A549 (cell line): ENCODE measurements at regions not wholly inside any gene's neighbourhood (a gene's known extent, or its start where the extent isn't known, plus 50 kb on each side); places are given as distances from the start of the nearest gene placed in this dataset.
A peak's percentile ranks its signal among the peaks of the same experiment; 100 is the strongest.

Experiments used
- ATAC-seq, 2 experiments: fragments of 200-7000 bp in 1 of 2; fragments of >200 bp in 1 of 2; cut with Nextera tagmentation in 1 of 2; cut with Tn5 transposase in 1 of 2; 3 replicates each; pipeline versions ENCODE4 v1.8.0 to v1.9.1; 2018 to 2020; ENCODE audit warnings: mild to moderate bottlenecking in 1 of 2, moderate library complexity in 1 of 2
- CTCF ChIA-PET: fragments of 300-600 bp; sonication (Branson Sonifier 250); formaldehyde crosslinking; extraction: SDS; loops from one replicate; lab custom pipeline; 2021; ENCODE audit warnings: antibody characterized with exemption, inconsistent platforms; lab: Yijun Ruan, JAX
- POLR2A ChIA-PET: fragments of 350-600 bp; formaldehyde crosslinking; extraction: SDS; loops from one replicate; lab custom pipeline; 2021; ENCODE audit warnings: antibody characterized with exemption, inconsistent platforms; lab: Yijun Ruan, JAX
- DNase-seq, 2 experiments: peaks; one replicate each; pipeline versions ENCODE4 v3.0.0 to v3.0.0-alpha.2; 2011 to 2016; ENCODE audit warnings: low read depth in 1 of 2, low spot score in 1 of 2
- FAIRE-seq: peaks from 2 replicates; lab custom pipeline; 2011; peaks lifted over from hg19 to GRCh38; lab: Jason Lieb, UNC
- H3K27ac ChIP-seq, 2 experiments: fragments of >200 bp; sonication (Bioruptor Twin); formaldehyde crosslinking; 3 replicates each; pipeline ENCODE4 v1.5.1; 2016 to 2017
- H3K4me1 ChIP-seq: fragments of >200 bp; sonication (Bioruptor Twin); formaldehyde crosslinking; 3 replicates; pipeline ENCODE4 v1.6.1; 2016
- H3K4me2 ChIP-seq: fragments of >200 bp; sonication (Bioruptor Twin); formaldehyde crosslinking; 3 replicates; pipeline ENCODE4 v1.6.1; 2016
- H3K4me3 ChIP-seq: fragments of >200 bp; sonication (Bioruptor Twin); formaldehyde crosslinking; 3 replicates; pipeline ENCODE4 v1.5.1; 2016
- H3K9me3 ChIP-seq: fragments of >200 bp; sonication (Bioruptor Twin); formaldehyde crosslinking; 3 replicates; pipeline ENCODE4 v1.6.1; 2016
- BCL3 ChIP-seq: fragments of >200 bp; sonication (Bioruptor Twin); formaldehyde crosslinking; IDR thresholded peaks from 3 replicates; pipeline ENCODE4 v1.6.1; 2016
- CBX2 ChIP-seq: fragments of 200-600 bp; sonication (generic); IDR thresholded peaks from 2 replicates; pipeline ENCODE4 v1.6.1; 2016; ENCODE audit warnings: low read depth, mild to moderate bottlenecking, borderline replicate concordance
- CBX8 ChIP-seq: fragments of 200-600 bp; sonication (generic); IDR thresholded peaks from 2 replicates; pipeline ENCODE4 v1.6.1; 2016
- CHD2 ChIP-seq: fragments of 150-350 bp; IDR thresholded peaks from 2 replicates; pipeline ENCODE4 v1.6.1; 2014; ENCODE audit warnings: low read length; ENCODE audit not compliant: partially characterized antibody
- CHD4 ChIP-seq: fragments of 200-600 bp; sonication (generic); IDR thresholded peaks from 2 replicates; pipeline ENCODE4 v1.6.1; 2016; ENCODE audit warnings: antibody characterized with exemption, mild to moderate bottlenecking, borderline replicate concordance
- EHF ChIP-seq: fragments of 250-450 bp; sonication (Bioruptor Pico); IDR thresholded peaks from 2 replicates; pipeline ENCODE4 v1.5.0; 2020; ENCODE audit warnings: mild to moderate bottlenecking
- EHMT2 ChIP-seq: fragments of 200-600 bp; sonication (generic); IDR thresholded peaks from 2 replicates; pipeline ENCODE4 v1.6.1; 2016; ENCODE audit warnings: antibody characterized with exemption, low read depth, mild to moderate bottlenecking, moderate library complexity
- ELK1 ChIP-seq: fragments of 150-350 bp; IDR thresholded peaks from 2 replicates; pipeline ENCODE4 v1.6.1; 2014; ENCODE audit warnings: low read depth, mild to moderate bottlenecking, low read length
- FOSL2 ChIP-seq, 2 experiments: fragments of 450-650 bp in 1 of 2; fragments of >200 bp in 1 of 2; sonication (Bioruptor Twin) in 1 of 2; formaldehyde crosslinking; IDR thresholded peaks; 2 replicates each; pipeline versions ENCODE4 v1.5.0 to v1.6.1; 2016 to 2020; ENCODE audit warnings: mild to moderate bottlenecking in 1 of 2, moderate library complexity in 1 of 2
- HEYL ChIP-seq: fragments of 250-450 bp; sonication (Bioruptor Pico); IDR thresholded peaks from 2 replicates; pipeline ENCODE4 v1.8.0; 2021; ENCODE audit warnings: mild to moderate bottlenecking, moderate library complexity
- HOXB5 ChIP-seq: fragments of 250-450 bp; sonication (Bioruptor Pico); IDR thresholded peaks from 2 replicates; pipeline ENCODE4 v1.5.0; 2020; ENCODE audit warnings: mild to moderate bottlenecking, moderate library complexity
- JUN ChIP-seq, 2 experiments: fragments of >200 bp; sonication (Bioruptor Twin); formaldehyde crosslinking; IDR thresholded peaks; 2 replicates in 1 of 2; 3 replicates in 1 of 2; pipeline ENCODE4 v1.6.1; 2016 to 2017
- JUNB ChIP-seq: fragments of >200 bp; sonication (Bioruptor Twin); formaldehyde crosslinking; IDR thresholded peaks from 2 replicates; pipeline ENCODE4 v1.6.1; 2016
- KDM1A ChIP-seq: fragments of 200-600 bp; sonication (generic); IDR thresholded peaks from 2 replicates; pipeline ENCODE4 v1.6.1; 2016; ENCODE audit warnings: low read depth, mild to moderate bottlenecking
- MAX ChIP-seq: IDR thresholded peaks from 2 replicates; pipeline ENCODE4 v1.6.1; 2012
- NR3C1 ChIP-seq: fragments of >200 bp; sonication (Bioruptor Twin); formaldehyde crosslinking; IDR thresholded peaks from 3 replicates; pipeline ENCODE4 v1.6.1; 2017
- PBX3 ChIP-seq: IDR thresholded peaks from 2 replicates; pipeline ENCODE4 v1.6.1; 2012
- RARB ChIP-seq: fragments of 250-450 bp; sonication (Bioruptor Pico); IDR thresholded peaks from 2 replicates; pipeline ENCODE4 v1.8.0; 2021; ENCODE audit warnings: mild to moderate bottlenecking, moderate library complexity
- RCOR1 ChIP-seq: fragments of 150-350 bp; IDR thresholded peaks from 2 replicates; pipeline ENCODE4 v1.6.1; 2014; ENCODE audit warnings: antibody characterized with exemption, low read length, low read depth
- SMC3 ChIP-seq: fragments of >200 bp; sonication (Bioruptor Twin); formaldehyde crosslinking; IDR thresholded peaks from 3 replicates; pipeline ENCODE4 v1.6.1; 2018; ENCODE audit warnings: inconsistent platforms
- SREBF2 ChIP-seq: fragments of 450-650 bp; IDR thresholded peaks from 2 replicates; pipeline ENCODE4 v1.6.1; 2014; ENCODE audit warnings: mild to moderate bottlenecking, moderate library complexity
- ZC3H11A ChIP-seq: fragments of 450-650 bp; IDR thresholded peaks from 2 replicates; pipeline ENCODE4 v1.6.1; 2014; ENCODE audit warnings: antibody characterized with exemption, mild to moderate bottlenecking
- WGBS: methylation state at CpG from one replicate; pipeline ENCODE4 v1.1.6; 2017; ENCODE audit errors: missing lambda C conversion rate; 5-methylcytosine and 5-hydroxymethylcytosine counted together

GRCh38 chr2:217160978-217161973 is 301.4 kb upstream of the TNP1 start:
- Histone ChIP-seq H3K4me2 (no peak overlapping the region), H3K9me3 (no peaks in the 10 kb centered on the region), H3K4me3 (no peak overlapping the region), H3K27ac (no peak overlapping the region), H3K4me1 (peaks cover 4% of the 10 kb centered on the region; the same call in 1 of the 3 replicates)
- 62% methylated on average over 9 of the region's 9 CpGs for WGBS
- FAIRE-seq = no peak
- ChIA-PET POLR2A (no interaction called here), CTCF (interaction anchor here (0.6 to 1.2 kb wide), 4 partner anchors 13 to 582 kb away, joined by 3 read pairs; no protein-coding TSS in a partner anchor)
- TF ChIP-seq NR3C1 = no peak
- TF ChIP-seq ELK1 = no peak
- no peak for TF ChIP-seq KDM1A
- no peak for TF ChIP-seq BCL3
- TF ChIP-seq HEYL (CRISPR knock-in tag) = no peak
- TF ChIP-seq ZC3H11A = no peak
- no peak for TF ChIP-seq PBX3
- no peak for TF ChIP-seq CHD4
- TF ChIP-seq CHD2 = no peak
- TF ChIP-seq EHMT2 = no peak
- ATAC-seq = no peak
- DNase-seq = no peak

- POLR2A ChIA-PET = no interaction called here
- DNase-seq (peak in 1 of 2 experiments; percentile 16), FAIRE-seq (no peak), ATAC-seq (no peak)
- H3K9me3 ChIP-seq = no peaks in the 10 kb centered on the region
- H3K4me2 ChIP-seq = no peak overlapping the region
- H3K4me1 ChIP-seq = peaks cover 4% of the 10 kb centered on the region; the same call in 1 of the 3 replicates
- 59% methylated on average over 4 of the region's 4 CpGs for WGBS
- no peak overlapping the region for H3K27ac ChIP-seq
- CTCF ChIA-PET = interaction anchor here (1.0 to 1.2 kb wide), 2 partner anchors 12 to 35 kb away, joined by 3 read pairs; no protein-coding TSS in a partner anchor
- no peak overlapping the region for H3K4me3 ChIP-seq
- peak; percentile 41; the same call in 1 of the 2 replicates for TF ChIP-seq JUNB
- no peak for TF ChIP-seq SMC3
- TF ChIP-seq FOSL2 (IDR thresholded peaks at IDR 0.05) = no peak
- TF ChIP-seq FOSL2 (CRISPR knock-in tag; IDR thresholded peaks at IDR 0.05) = peak; percentile 67
Observed at GRCh38 chr2:217160103-217160743, 300.4 kb upstream of the TNP1 start.

GRCh38 chr2:217158928-217159327 is 299.1 kb upstream of the TNP1 start:
- ATAC-seq (no peak), DNase-seq (no peak), FAIRE-seq (no peak)
- Histone ChIP-seq H3K9me3 (no peaks in the 10 kb centered on the region), H3K4me1 (peaks cover 4% of the 10 kb centered on the region; the same call in 1 of the 3 replicates), H3K27ac (no peak overlapping the region), H3K4me2 (no peak overlapping the region), H3K4me3 (no peak overlapping the region)
- POLR2A ChIA-PET = no interaction called here
- CTCF ChIA-PET = interaction anchor here (0.8 kb wide), 1 partner anchor 16 kb away, joined by 3 read pairs; no protein-coding TSS in a partner anchor
- WGBS = 75% methylated on average over 2 of the region's 2 CpGs
- TF ChIP-seq CHD4 (no peak), RCOR1 (no peak), FOSL2 (IDR thresholded peaks at IDR 0.05) (no peak), FOSL2 (CRISPR knock-in tag; IDR thresholded peaks at IDR 0.05) (no peak), SREBF2 (no peak), NR3C1 (no peak), JUNB (no peak), JUN (IDR thresholded peaks at IDR 0.05) (no peak), MAX (no peak), RARB (CRISPR knock-in tag) (no peak), HOXB5 (CRISPR knock-in tag) (no peak), EHF (CRISPR knock-in tag) (no peak), CBX8 (no peak), CBX2 (no peak), CHD2 (no peak)
